MCF 10A (cell line): ENCODE measurements at regions not wholly inside any gene's neighbourhood (a gene's known extent, or its start where the extent isn't known, plus 50 kb on each side); places are given as distances from the start of the nearest gene placed in this dataset.

Experiments used
- BruUV-seq: library from RNA; stranded (reverse); fragments of 400-500 nt; replicated peaks from 2 replicates; lab custom pipeline; 2021; lab: Mats Ljungman, UMichigan
- CTCF ChIA-PET: fragments of 300-600 bp; sonication (Branson Sonifier 250); formaldehyde crosslinking; extraction: SDS; loops from one replicate; lab custom pipeline; 2021; ENCODE audit warnings: antibody characterized with exemption, inconsistent platforms; lab: Yijun Ruan, JAX
- POLR2A ChIA-PET: fragments of 300-600, 350-650 bp; sonication (Branson Sonifier 250); formaldehyde crosslinking; extraction: SDS; loops from one replicate; lab custom pipeline; 2020; ENCODE audit warnings: antibody characterized with exemption, inconsistent platforms; lab: Yijun Ruan, JAX
- DNase-seq: peaks from one replicate; pipeline ENCODE4 v3.0.0-alpha.2; 2018; ENCODE audit not compliant: unreplicated experiment
- H3K27ac Mint-ChIP-seq: one replicate; pipeline ENCODE4 v1.8.0; 2022; ENCODE audit warnings: mild to moderate bottlenecking, low read depth, mixed read lengths; ENCODE audit not compliant: unreplicated experiment
- H3K27me3 Mint-ChIP-seq: one replicate; pipeline ENCODE4 v1.8.0; 2022; ENCODE audit warnings: mixed read lengths; ENCODE audit not compliant: insufficient read depth, unreplicated experiment
- H3K36me3 Mint-ChIP-seq: one replicate; pipeline ENCODE4 v1.8.0; 2022; ENCODE audit warnings: mild to moderate bottlenecking, moderate library complexity, mixed read lengths; ENCODE audit not compliant: insufficient read depth, unreplicated experiment
- H3K4me1 Mint-ChIP-seq: one replicate; pipeline ENCODE4 v1.8.0; 2022; ENCODE audit warnings: mixed read lengths; ENCODE audit not compliant: insufficient read depth, unreplicated experiment
- H3K4me3 Mint-ChIP-seq: one replicate; pipeline ENCODE4 v1.8.0; 2022; ENCODE audit warnings: mild to moderate bottlenecking, moderate library complexity, mixed read lengths; ENCODE audit not compliant: unreplicated experiment
- H3K9me3 Mint-ChIP-seq: one replicate; pipeline ENCODE4 v1.8.0; 2022; ENCODE audit warnings: mixed read lengths; ENCODE audit not compliant: unreplicated experiment
- CTCF ChIP-seq: fragments of 200-600 bp; IDR thresholded peaks from one replicate; pipeline ENCODE4 v1.8.0; 2022; ENCODE audit warnings: antibody characterized with exemption, mild to moderate bottlenecking; ENCODE audit not compliant: unreplicated experiment
- intact Hi-C: fragments of 100-400 bp; cut with micrococcal nuclease; formaldehyde crosslinking; loops from 2 replicates; pipeline ENCODE4 v1.14.1; 2022

DNA sequence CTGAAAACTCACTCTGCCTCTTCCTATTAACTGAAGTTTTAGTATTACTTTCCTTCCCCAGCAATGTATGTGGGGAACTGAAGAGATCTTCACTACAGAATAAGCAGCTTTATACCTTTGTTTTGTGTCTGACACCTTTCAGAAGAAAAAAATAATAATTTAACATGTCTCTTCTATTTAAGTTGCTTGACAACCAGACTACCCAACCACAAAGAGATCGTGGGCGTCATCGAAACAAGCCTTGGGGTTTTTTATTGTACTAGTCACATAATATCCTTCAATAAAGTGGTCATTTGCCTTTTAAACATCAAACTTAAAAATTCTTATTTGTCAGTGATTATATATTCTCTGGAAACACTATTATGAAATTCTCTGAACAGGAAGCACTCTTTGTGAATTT is 123.7 kb downstream of the CHD9NB start:
- H3K27ac Mint-ChIP-seq: no peak overlapping the region
- DNase-seq: no peak

GRCh38 chr16:52925143-52925542 is 127.6 kb downstream of the CHD9NB start:
- DNase-seq: no peak
- Mint-ChIP-seq H3K9me3 (no peaks in the 10 kb centered on the region), H3K4me1 (no peaks in the 10 kb centered on the region), H3K36me3 (no peaks in the 10 kb centered on the region), H3K27me3 (peaks cover 11% of the 10 kb centered on the region), H3K27ac (no peak overlapping the region), H3K4me3 (no peak overlapping the region)
- TF ChIP-seq CTCF: no peak
- ChIA-PET CTCF (interaction anchor here (1.9 to 7.5 kb wide), 2 partner anchors 12 to 734 kb away, joined by 6 to 56 read pairs; no protein-coding TSS in a partner anchor), POLR2A (no interaction called here)
- intact Hi-C loops: no loop called here
- BruUV-seq: no TSS peak

More for the DNA sequence above, 123.7 kb downstream of the CHD9NB start:
- CTCF ChIA-PET: interaction anchor here (1.0 to 7.5 kb wide), 2 partner anchors 16 to 48 kb away, joined by 3 to 56 read pairs; no protein-coding TSS in a partner anchor
- H3K27me3 Mint-ChIP-seq: no peaks in the 10 kb centered on the region
- no peak for TF ChIP-seq CTCF
- POLR2A ChIA-PET: no interaction called here
- no TSS peak for BruUV-seq
- H3K36me3 Mint-ChIP-seq: no peaks in the 10 kb centered on the region
- no peaks in the 10 kb centered on the region for H3K9me3 Mint-ChIP-seq
- intact Hi-C loops: no loop called here
- H3K4me1 Mint-ChIP-seq: no peaks in the 10 kb centered on the region
- no peak overlapping the region for H3K4me3 Mint-ChIP-seq

GRCh38 chr16:52924162-52924561 is 128.5 kb downstream of the CHD9NB start:
- no peaks in the 10 kb centered on the region for H3K4me1 Mint-ChIP-seq
- H3K27me3 Mint-ChIP-seq: peaks cover 21% of the 10 kb centered on the region
- POLR2A ChIA-PET: no interaction called here
- intact Hi-C loops: no loop called here
- H3K27ac Mint-ChIP-seq: no peak overlapping the region
- CTCF ChIA-PET: interaction anchor here (0.6 kb wide), 1 partner anchor 20 kb away, joined by 4 read pairs; no protein-coding TSS in a partner anchor
- H3K36me3 Mint-ChIP-seq: no peaks in the 10 kb centered on the region
- no peak for DNase-seq
- no peak for TF ChIP-seq CTCF
- H3K4me3 Mint-ChIP-seq: no peak overlapping the region
- H3K9me3 Mint-ChIP-seq: no peaks in the 10 kb centered on the region
- no TSS peak for BruUV-seq

- H3K36me3 Mint-ChIP-seq: no peaks in the 10 kb centered on the region
- no peak for TF ChIP-seq CTCF
- no peak overlapping the region for H3K27ac Mint-ChIP-seq
- H3K27me3 Mint-ChIP-seq: peaks cover 51% of the 10 kb centered on the region
- CTCF ChIA-PET: no interaction called here
- POLR2A ChIA-PET: no interaction called here
- no TSS peak for BruUV-seq
- intact Hi-C loops: no loop called here
- no peaks in the 10 kb centered on the region for H3K4me1 Mint-ChIP-seq
- no peak for DNase-seq
- H3K4me3 Mint-ChIP-seq: no peak overlapping the region
- peaks cover 8% of the 10 kb centered on the region for H3K9me3 Mint-ChIP-seq
Measured at GRCh38 chr16:52921104-52921503, 131.6 kb downstream of the CHD9NB start.
